Stimulated activated naive B cell treated with anti-CD40 and anti-IgM and Interleukin-4, amounts not matched to agents 10 μg/mL and 1 μg/mL and 100 μg/mL, for 72 hours (primary cell): ENCODE measurements at regions not wholly inside any gene's neighbourhood (a gene's known extent, or its start where the extent isn't known, plus 50 kb on each side); places are given as distances from the start of the nearest gene placed in this dataset.
"Not testable (repeated sequence)": the region's sequence is repeated elsewhere in the genome, so short reads cannot be mapped to it uniquely, and the experiment has no call there.

Experiments
- ATAC-seq, 2 donors: fragments of 150-1000 bp; cut with Tn5 transposase; replicated peaks; 2 replicates each; pipeline ENCODE4 v1.10.0; 2021; ENCODE audit warnings: moderate library complexity in 1 of 2
- DNase-seq: peaks from one replicate; pipeline ENCODE4 v3.0.0; 2021
- H3K27ac Mint-ChIP-seq: one replicate; pipeline ENCODE4 v1.8.0; 2022; ENCODE audit warnings: mild to moderate bottlenecking, mixed read lengths
- H3K27me3 Mint-ChIP-seq, 2 donors: one replicate each; pipeline ENCODE4 v1.8.0; 2022; ENCODE audit warnings: mixed read lengths in 2 of 2
- H3K36me3 Mint-ChIP-seq, 2 donors: one replicate each; pipeline ENCODE4 v1.8.0; 2022; ENCODE audit warnings: mixed read lengths in 2 of 2, mild to moderate bottlenecking in 1 of 2
- H3K4me1 Mint-ChIP-seq, 2 donors: one replicate each; pipeline ENCODE4 v1.8.0; 2022; ENCODE audit warnings: mixed read lengths in 2 of 2, mild to moderate bottlenecking in 1 of 2
- H3K4me3 Mint-ChIP-seq, 2 donors: one replicate each; pipeline ENCODE4 v1.8.0; 2022; ENCODE audit warnings: mild to moderate bottlenecking in 2 of 2, mixed read lengths in 2 of 2, moderate library complexity in 1 of 2
- H3K9me3 Mint-ChIP-seq, 2 donors: one replicate each; pipeline ENCODE4 v1.8.0; 2022; ENCODE audit warnings: mixed read lengths in 2 of 2, mild to moderate bottlenecking in 1 of 2

GRCh38 chr17:54623746-54624145, 276.9 kb upstream of the TOM1L1 start:
- Mint-ChIP-seq H3K36me3 (no peaks in the 10 kb centered on the region), H3K9me3 (peaks cover 2 to 4% of the 10 kb centered on the region in 2 donors)
- no peak for ATAC-seq

GRCh38 chr17:54626146-54626703, 274.4 kb upstream of the TOM1L1 start:
- Mint-ChIP-seq H3K27me3 (no peaks in the 10 kb centered on the region), H3K9me3 (no peaks in the 10 kb centered on the region), H3K36me3 (no peaks in the 10 kb centered on the region), H3K27ac (no peak overlapping the region), H3K4me1 (no peaks in the 10 kb centered on the region), H3K4me3 (no peak overlapping the region)
- no peak for ATAC-seq
- no peak for DNase-seq

More at GRCh38 chr17:54623746-54624145, 276.9 kb upstream of the TOM1L1 start:
- no peak overlapping the region for H3K4me3 Mint-ChIP-seq
- no peaks in the 10 kb centered on the region for H3K4me1 Mint-ChIP-seq
- no peak for DNase-seq
- no peak overlapping the region for H3K27ac Mint-ChIP-seq
- no peaks in the 10 kb centered on the region for H3K27me3 Mint-ChIP-seq

GRCh38 chr17:54639426-54639825, 261.2 kb upstream of the TOM1L1 start:
- H3K9me3 Mint-ChIP-seq, result peaks cover 4 to 23% of the 10 kb centered on the region in 2 donors
- H3K27me3 Mint-ChIP-seq, H3K4me3 Mint-ChIP-seq, ATAC-seq, DNase-seq, H3K4me1 Mint-ChIP-seq, H3K27ac Mint-ChIP-seq, H3K36me3 Mint-ChIP-seq: not testable (repeated sequence)

- DNase-seq, result no peak
- Mint-ChIP-seq H3K36me3 (no peaks in the 10 kb centered on the region), H3K27me3 (no peaks in the 10 kb centered on the region), H3K9me3 (peaks cover 4 to 14% of the 10 kb centered on the region in 2 donors), H3K4me1 (no peaks in the 10 kb centered on the region), H3K27ac (no peak overlapping the region), H3K4me3 (no peak overlapping the region)
- ATAC-seq, result no peak
Measured at GRCh38 chr17:54662978-54663876, 237.4 kb upstream of the TOM1L1 start.

- H3K36me3 Mint-ChIP-seq, result no peaks in the 10 kb centered on the region
- peaks cover 4 to 7% of the 10 kb centered on the region in 2 donors for H3K9me3 Mint-ChIP-seq
- no peaks in the 10 kb centered on the region for H3K27me3 Mint-ChIP-seq
- H3K27ac Mint-ChIP-seq, result no peak overlapping the region
- ATAC-seq, result no peak
- H3K4me3 Mint-ChIP-seq, result no peak overlapping the region
- no peak for DNase-seq
- H3K4me1 Mint-ChIP-seq, result no peaks in the 10 kb centered on the region
Measured at GRCh38 chr17:54666559-54666958, 234.1 kb upstream of the TOM1L1 start.

GRCh38 chr17:54678158-54678557, 222.5 kb upstream of the TOM1L1 start:
- Mint-ChIP-seq H3K36me3 (peaks cover 0 to 2% of the 10 kb centered on the region in 2 donors), H3K27me3 (no peaks in the 10 kb centered on the region), H3K4me3 (no peak overlapping the region), H3K9me3 (peaks cover 2 to 3% of the 10 kb centered on the region in 2 donors), H3K4me1 (no peaks in the 10 kb centered on the region), H3K27ac (no peak overlapping the region)
- ATAC-seq (no peak), DNase-seq (no peak)

GRCh38 chr17:54680410-54680809, 220.2 kb upstream of the TOM1L1 start:
- Mint-ChIP-seq H3K4me1 (no peaks in the 10 kb centered on the region), H3K27me3 (no peaks in the 10 kb centered on the region), H3K4me3 (no peak overlapping the region), H3K27ac (no peak overlapping the region), H3K36me3 (peaks cover 0 to 2% of the 10 kb centered on the region in 2 donors), H3K9me3 (no peaks in the 10 kb centered on the region)
- DNase-seq (no peak), ATAC-seq (no peak)

- H3K4me3 Mint-ChIP-seq, result no peak overlapping the region
- DNase-seq (no peak), ATAC-seq (no peak)
- no peaks in the 10 kb centered on the region for H3K9me3 Mint-ChIP-seq
- no peaks in the 10 kb centered on the region for H3K36me3 Mint-ChIP-seq
- no peaks in the 10 kb centered on the region for H3K27me3 Mint-ChIP-seq
- no peak overlapping the region for H3K27ac Mint-ChIP-seq
- no peaks in the 10 kb centered on the region for H3K4me1 Mint-ChIP-seq
Measured at GRCh38 chr17:54694287-54694887, 206.3 kb upstream of the TOM1L1 start.

GRCh38 chr17:54712798-54713197, 187.9 kb upstream of the TOM1L1 start:
- not testable (repeated sequence) for H3K4me3 Mint-ChIP-seq, H3K9me3 Mint-ChIP-seq, H3K4me1 Mint-ChIP-seq, DNase-seq, H3K36me3 Mint-ChIP-seq, H3K27ac Mint-ChIP-seq, ATAC-seq, H3K27me3 Mint-ChIP-seq

GRCh38 chr17:54718286-54718685, 182.4 kb upstream of the TOM1L1 start:
- Mint-ChIP-seq H3K27me3 (no peaks in the 10 kb centered on the region), H3K36me3 (no peaks in the 10 kb centered on the region), H3K4me1 (no peaks in the 10 kb centered on the region), H3K9me3 (peaks cover 4 to 7% of the 10 kb centered on the region in 2 donors), H3K27ac (no peak overlapping the region), H3K4me3 (no peak overlapping the region)
- no peak for DNase-seq
- no peak for ATAC-seq

- ATAC-seq (no peak), DNase-seq (no peak)
- Mint-ChIP-seq H3K36me3 (no peaks in the 10 kb centered on the region), H3K4me3 (no peak overlapping the region), H3K9me3 (peaks cover 27 to 38% of the 10 kb centered on the region in 2 donors), H3K4me1 (no peaks in the 10 kb centered on the region), H3K27me3 (no peaks in the 10 kb centered on the region), H3K27ac (no peak overlapping the region)
Measured at GRCh38 chr17:54727624-54728023, 173.0 kb upstream of the TOM1L1 start.

- Mint-ChIP-seq H3K36me3 (no peaks in the 10 kb centered on the region), H3K27ac (no peak overlapping the region), H3K27me3 (no peaks in the 10 kb centered on the region), H3K9me3 (peaks cover 8% of the 10 kb centered on the region in 2 donors), H3K4me1 (no peaks in the 10 kb centered on the region), H3K4me3 (no peak overlapping the region)
- ATAC-seq, result no peak
- DNase-seq, result no peak
Measured at GRCh38 chr17:54736573-54736972, 164.1 kb upstream of the TOM1L1 start.

- no peak overlapping the region for H3K27ac Mint-ChIP-seq
- H3K27me3 Mint-ChIP-seq, result no peaks in the 10 kb centered on the region
- DNase-seq, result no peak
- no peak overlapping the region for H3K4me3 Mint-ChIP-seq
- H3K36me3 Mint-ChIP-seq, result no peaks in the 10 kb centered on the region
- peaks cover 3 to 5% of the 10 kb centered on the region in 2 donors for H3K9me3 Mint-ChIP-seq
- no peaks in the 10 kb centered on the region for H3K4me1 Mint-ChIP-seq
- no peak for ATAC-seq
Measured at GRCh38 chr17:54738496-54738895, 162.2 kb upstream of the TOM1L1 start.

- Mint-ChIP-seq H3K36me3 (peaks cover 0 to 2% of the 10 kb centered on the region in 2 donors), H3K4me1 (no peaks in the 10 kb centered on the region), H3K27me3 (no peaks in the 10 kb centered on the region), H3K27ac (no peak overlapping the region), H3K4me3 (no peak overlapping the region), H3K9me3 (peaks cover 18 to 25% of the 10 kb centered on the region in 2 donors)
- ATAC-seq (no peak), DNase-seq (no peak)
Measured at GRCh38 chr17:54744750-54745149, 155.9 kb upstream of the TOM1L1 start.

GRCh38 chr17:54745239-54745638, 155.4 kb upstream of the TOM1L1 start:
- DNase-seq (no peak), ATAC-seq (no peak)
- no peaks in the 10 kb centered on the region for H3K4me1 Mint-ChIP-seq
- peaks cover 0 to 2% of the 10 kb centered on the region in 2 donors for H3K36me3 Mint-ChIP-seq
- H3K27ac Mint-ChIP-seq, result no peak overlapping the region
- H3K9me3 Mint-ChIP-seq, result peaks cover 18 to 25% of the 10 kb centered on the region in 2 donors
- no peak overlapping the region for H3K4me3 Mint-ChIP-seq
- H3K27me3 Mint-ChIP-seq, result no peaks in the 10 kb centered on the region
